HG02973 (cell line): ENCODE measurements at regions not wholly inside any gene's neighbourhood (a gene's known extent, or its start where the extent isn't known, plus 50 kb on each side); places are given as distances from the start of the nearest gene placed in this dataset.
"Not testable (repeated sequence)": the region's sequence is repeated elsewhere in the genome, so short reads cannot be mapped to it uniquely, and the experiment has no call there.

Experiments
- ATAC-seq: cut with Tn5 transposase; IDR thresholded peaks from one replicate; pipeline ENCODE4 v1.9.1; 2021; ENCODE audit warnings: moderate library complexity; ENCODE audit not compliant: unreplicated experiment

- ATAC-seq = not testable (repeated sequence)
These were observed 1997.5 kb upstream of the RAG2 start for GRCh38 chr11:38595359-38596016.

DNA sequence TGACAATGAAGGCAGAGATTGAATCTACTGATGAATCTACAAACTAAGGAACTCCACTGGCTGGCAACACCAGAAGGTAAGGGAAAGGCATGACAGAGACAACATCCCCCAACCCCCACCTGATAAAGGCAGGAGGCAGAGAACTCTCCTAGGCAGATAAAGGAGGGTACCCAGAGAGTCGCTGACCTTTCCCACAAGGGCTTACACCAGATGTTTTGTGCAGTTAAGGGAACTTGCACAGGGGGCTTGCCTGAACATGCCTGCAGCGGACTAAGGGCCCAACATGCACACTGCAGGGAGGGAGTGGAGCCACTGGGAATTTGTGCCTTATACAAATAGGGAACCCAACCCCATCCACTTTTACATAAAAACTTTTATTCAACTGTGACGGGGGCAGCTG is 1996.9 kb upstream of the RAG2 start:
- ATAC-seq = no peak

GRCh38 chr11:38593649-38594048 is 1995.6 kb upstream of the RAG2 start:
- no peak for ATAC-seq

DNA sequence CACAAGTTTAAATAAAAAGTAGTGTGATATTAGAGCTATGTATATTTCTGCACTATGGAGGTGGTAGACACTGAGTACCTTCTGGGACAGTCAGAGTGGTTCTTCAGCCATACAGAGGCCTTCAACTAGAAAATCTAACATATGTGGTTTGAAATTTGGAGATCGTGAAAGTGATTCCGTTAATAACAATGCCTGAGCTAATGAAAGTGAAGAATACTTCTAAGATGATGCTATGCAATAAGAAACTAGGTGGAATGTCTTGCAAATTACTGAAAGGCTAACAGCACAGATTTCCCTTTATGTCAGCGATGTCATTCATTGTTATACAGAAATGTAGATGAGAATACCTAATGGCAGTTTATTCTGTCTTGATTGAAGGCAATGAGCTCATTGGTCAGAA is 1984.7 kb upstream of the RAG2 start:
- ATAC-seq = no peak

DNA sequence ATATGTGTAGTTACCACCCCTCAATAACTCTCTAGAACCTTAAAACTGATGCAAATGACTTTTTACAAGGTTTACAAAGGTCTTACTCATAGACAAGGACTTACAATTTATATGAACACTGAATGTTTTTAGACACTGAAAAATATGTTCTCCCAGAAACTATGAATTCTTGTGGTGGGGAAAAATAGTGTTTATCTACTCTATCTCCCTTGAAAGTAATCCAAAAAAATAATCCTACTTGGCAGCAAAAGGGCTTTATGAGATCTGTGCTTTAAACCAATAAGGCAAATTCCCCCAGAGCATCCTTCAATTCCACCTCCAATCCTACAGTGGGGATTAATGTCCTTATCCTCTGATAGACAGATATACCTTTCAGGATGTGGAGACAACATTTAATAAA is 1984.1 kb upstream of the RAG2 start:
- ATAC-seq = no peak

DNA sequence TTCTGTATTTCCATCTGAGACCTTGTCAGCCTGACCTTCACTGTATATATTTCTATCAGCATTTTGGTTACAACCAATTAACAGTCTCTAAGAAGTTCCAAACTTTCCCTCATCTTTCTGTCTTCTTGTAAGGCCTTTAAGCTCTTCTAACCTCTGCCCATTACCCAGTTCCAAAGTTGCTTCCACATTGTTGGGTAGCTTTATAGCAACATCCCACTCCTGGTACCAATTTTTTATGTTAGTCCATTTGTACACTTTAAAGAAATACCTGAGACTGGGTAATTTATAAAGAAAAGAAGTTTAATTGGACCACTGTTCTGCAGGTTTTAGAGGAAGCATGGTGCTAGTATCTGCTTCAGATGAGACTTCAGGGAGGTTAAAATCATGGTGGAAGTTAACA is 1979.7 kb upstream of the RAG2 start:
- ATAC-seq = no peak

DNA sequence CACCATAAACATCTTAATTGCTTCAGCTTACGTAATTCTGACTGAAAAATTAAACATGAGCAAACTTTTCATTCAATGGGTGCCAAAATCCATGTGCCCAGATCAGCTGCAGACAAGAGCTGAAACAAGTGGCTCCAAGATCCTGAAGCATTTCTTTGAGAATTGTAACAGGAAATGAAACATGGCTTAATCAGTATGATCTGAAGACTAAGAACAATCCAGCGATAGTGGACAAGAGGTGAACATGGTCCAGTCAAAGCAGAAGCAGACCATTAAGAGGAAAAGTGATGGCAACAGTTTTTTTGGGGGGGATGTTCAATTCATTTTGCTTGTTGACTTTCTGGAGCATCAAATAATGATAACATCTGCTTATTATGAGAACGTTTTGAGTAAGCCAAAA is 1964.5 kb upstream of the RAG2 start:
- ATAC-seq = no peak

- ATAC-seq = no peak
These were observed 1955.1 kb upstream of the RAG2 start for GRCh38 chr11:38553148-38553547.

DNA sequence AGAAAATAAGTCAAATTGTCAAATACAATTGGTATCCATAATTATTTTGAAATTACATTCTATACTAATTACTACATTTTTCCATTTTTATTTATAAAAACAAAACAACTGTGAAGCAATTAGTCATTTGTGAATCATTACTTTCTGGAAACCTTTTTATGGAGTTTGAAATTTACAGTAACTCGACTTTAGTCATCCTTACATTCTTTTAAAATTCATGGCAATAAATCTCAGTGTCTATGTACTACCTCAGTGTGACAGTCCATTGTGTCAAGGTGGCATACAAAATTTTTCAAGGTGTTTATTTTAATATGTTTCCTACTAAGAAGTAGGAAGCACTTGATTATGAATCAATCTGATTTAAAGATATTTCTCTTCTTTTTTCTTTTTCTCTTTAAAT is 1949.4 kb upstream of the RAG2 start:
- ATAC-seq = no peak

DNA sequence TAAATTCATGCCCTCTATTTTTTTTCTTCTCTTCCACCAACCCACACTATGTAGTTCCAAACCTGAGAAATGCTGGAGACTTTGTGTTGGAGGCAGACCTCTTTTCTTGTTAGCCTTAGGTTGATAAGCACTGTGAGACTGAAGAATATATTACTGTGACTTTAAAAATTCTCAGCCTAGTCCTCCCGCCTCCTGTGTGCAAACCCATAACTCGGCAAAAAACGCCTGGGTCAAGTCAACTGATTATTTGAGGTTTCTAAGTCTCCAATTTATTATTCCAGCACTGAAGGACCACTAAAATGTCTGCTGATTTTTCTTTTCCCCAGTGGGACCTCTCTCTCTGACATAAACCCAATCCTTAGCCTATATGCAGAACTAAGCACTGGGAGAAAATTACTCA is 1946.0 kb upstream of the RAG2 start:
- no peak for ATAC-seq

- ATAC-seq = no peak
These were observed 1945.3 kb upstream of the RAG2 start for GRCh38 chr11:38543311-38543710.

GRCh38 chr11:38538866-38539680 is 1941.0 kb upstream of the RAG2 start:
- no peak for ATAC-seq

GRCh38 chr11:38530226-38530625 is 1932.2 kb upstream of the RAG2 start:
- ATAC-seq = no peak

GRCh38 chr11:38524945-38525344 is 1926.9 kb upstream of the RAG2 start:
- ATAC-seq = no peak

GRCh38 chr11:38517991-38518390 is 1920.0 kb upstream of the RAG2 start:
- ATAC-seq = no peak

DNA sequence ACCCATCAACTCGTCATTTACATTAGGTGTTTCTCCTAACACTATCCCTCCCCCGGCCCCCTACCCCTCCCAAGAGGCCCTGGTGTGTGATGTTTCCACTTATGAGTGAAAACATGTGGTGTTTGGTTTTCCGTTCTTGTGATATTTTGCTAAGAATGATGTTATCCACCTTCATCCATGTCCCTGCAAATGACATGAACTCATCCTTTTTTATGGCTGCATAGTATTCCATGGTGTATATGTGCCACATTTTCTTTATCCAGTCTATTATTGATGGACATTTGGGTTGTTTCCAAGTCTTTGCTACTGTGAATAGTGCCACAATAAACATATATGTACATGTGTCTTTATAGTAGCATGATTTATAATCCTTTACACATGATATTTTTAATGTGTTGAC is 1914.8 kb upstream of the RAG2 start:
- ATAC-seq = not testable (repeated sequence)

GRCh38 chr11:38510041-38510440 is 1912.0 kb upstream of the RAG2 start:
- no peak for ATAC-seq

DNA sequence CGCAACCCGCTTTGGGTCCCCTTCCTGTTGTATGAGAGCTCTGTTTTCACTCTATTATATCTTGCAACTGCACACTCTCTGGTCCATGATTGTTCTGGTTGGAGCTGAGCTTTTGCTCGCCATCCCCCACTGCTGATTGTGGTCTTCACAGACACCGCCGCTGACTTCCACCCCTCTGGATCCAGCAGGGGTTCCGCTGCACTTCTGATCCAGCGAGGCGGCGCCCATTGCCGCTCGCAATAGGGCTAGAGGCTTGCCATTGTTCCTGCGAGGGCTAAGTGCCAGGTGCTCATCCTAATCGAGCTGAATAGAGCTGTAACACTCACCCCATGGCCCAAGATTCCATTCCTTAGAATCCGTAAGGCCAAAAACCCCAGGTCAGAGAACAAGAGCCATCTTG is 1905.8 kb upstream of the RAG2 start:
- ATAC-seq = no peak

DNA sequence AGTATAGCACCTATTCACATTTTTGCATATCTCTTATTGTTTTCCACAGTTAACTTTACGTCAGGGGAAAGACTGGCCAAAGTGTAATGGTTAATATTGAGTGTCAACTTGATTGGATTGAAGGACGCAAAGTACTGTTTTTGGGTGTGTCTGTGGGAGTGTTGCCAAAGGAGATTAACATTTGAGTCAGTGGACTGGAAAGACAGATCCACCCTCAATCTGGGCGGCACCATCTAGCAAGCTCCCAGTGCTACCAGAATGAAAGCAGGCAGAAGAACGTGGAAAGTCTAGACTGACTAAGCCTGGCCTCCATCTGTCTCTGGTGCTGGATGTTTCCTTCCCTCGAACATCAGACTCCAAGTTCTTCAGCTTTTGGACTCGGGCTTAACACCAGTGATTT is 1900.7 kb upstream of the RAG2 start:
- ATAC-seq = no peak

- no peak for ATAC-seq
These were observed 1894.0 kb upstream of the RAG2 start for GRCh38 chr11:38491986-38492385.

DNA sequence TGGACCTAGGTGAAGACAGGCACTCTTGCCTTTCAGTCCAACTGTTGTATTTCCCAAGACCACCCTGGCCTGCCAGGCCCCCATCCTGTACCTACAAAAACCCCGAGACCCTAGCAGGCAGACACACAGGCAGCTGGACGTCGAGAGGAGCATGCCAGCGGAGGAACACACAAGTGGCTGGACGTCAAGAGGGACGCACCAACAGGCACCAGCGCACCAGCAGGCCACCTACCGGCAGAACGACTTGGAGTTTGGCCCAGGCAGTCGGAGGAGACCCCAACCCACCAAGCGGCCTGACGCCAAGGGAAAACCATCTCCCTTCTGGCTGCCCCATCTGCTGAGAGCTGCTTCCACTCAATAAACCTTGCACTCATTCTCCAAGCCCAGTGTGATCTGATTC is 1883.4 kb upstream of the RAG2 start:
- no peak for ATAC-seq

DNA sequence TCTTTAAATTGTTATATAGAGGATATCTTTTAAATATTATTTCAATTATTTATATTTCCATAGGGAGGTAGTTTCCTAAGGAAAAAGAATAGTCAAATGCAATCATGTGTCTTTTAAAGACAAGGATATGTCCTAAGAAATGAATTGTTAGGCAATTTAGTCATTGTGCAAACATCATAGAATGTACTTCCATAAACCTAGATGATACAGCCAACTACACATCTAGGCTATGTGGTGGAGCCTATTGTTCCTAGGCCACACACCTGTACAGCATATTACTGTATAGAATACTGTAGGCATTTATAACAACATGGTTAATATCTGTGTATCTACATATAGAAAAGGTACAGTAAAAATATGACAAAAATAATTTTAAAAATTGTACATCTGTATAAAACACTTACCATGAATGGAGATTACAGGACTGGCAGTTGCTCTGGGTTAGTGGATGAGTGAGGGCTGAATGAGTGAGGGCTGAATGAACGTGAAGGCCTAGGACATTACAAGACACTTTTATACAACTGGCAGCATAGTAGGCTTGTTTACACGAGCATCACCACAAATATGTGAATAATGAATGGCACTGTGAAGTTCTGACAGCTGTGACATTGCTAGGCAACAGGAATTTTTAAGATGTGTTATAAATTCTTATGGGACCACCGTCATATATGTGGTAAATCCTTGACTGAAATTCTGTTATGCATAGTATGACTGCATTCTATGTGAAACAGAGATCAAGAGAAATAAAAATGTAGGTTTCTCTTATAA is 1879.0 kb upstream of the RAG2 start:
- ATAC-seq = no peak
